MM.1S (cell line): ENCODE measurements at regions not wholly inside any gene's neighbourhood (a gene's known extent, or its start where the extent isn't known, plus 50 kb on each side); places are given as distances from the start of the nearest gene placed in this dataset.

ENCODE experiments used
- CTCF ChIP-seq: fragments of 300-600 bp; sonication (generic); IDR thresholded peaks from 2 replicates; pipeline ENCODE4 v1.5.1; 2016; ENCODE audit warnings: antibody characterized with exemption, low read length, mixed read lengths
- EZH2phosphoT487 ChIP-seq: fragments of 300-600 bp; sonication (generic); IDR thresholded peaks from 2 replicates; pipeline ENCODE4 v1.6.1; 2018; ENCODE audit warnings: antibody characterized with exemption, low read length

GRCh38 chr4:117302226-117302625, 216.8 kb upstream of the TRAM1L1 start:
- TF ChIP-seq CTCF (no peak), EZH2phosphoT487 (no peak)
